Mesothelial cell of epicardium (in vitro differentiated cells): ENCODE measurements at regions not wholly inside any gene's neighbourhood (a gene's known extent, or its start where the extent isn't known, plus 50 kb on each side); places are given as distances from the start of the nearest gene placed in this dataset.
"Not testable (repeated sequence)": the region's sequence is repeated elsewhere in the genome, so short reads cannot be mapped to it uniquely, and the experiment has no call there.

ENCODE experiments used
- DNase-seq, 2 experiments: peaks; one replicate each; pipeline ENCODE4 v3.0.0; 2021; ENCODE audit warnings: low spot score in 2 of 2; ENCODE audit not compliant: unreplicated experiment in 2 of 2
- H3K27ac Mint-ChIP-seq: 2 replicates; pipeline ENCODE4 v1.8.0; 2021; ENCODE audit warnings: mixed read lengths
- H3K27me3 Mint-ChIP-seq: 2 replicates; pipeline ENCODE4 v1.8.0; 2021; ENCODE audit warnings: low read depth, mixed read lengths
- H3K36me3 Mint-ChIP-seq: 2 replicates; pipeline ENCODE4 v1.8.0; 2021; ENCODE audit warnings: mixed read lengths
- H3K4me1 Mint-ChIP-seq: 2 replicates; pipeline ENCODE4 v1.8.0; 2021; ENCODE audit warnings: mixed read lengths
- H3K4me3 Mint-ChIP-seq: 2 replicates; pipeline ENCODE4 v1.8.0; 2021; ENCODE audit warnings: mild to moderate bottlenecking, moderate library complexity, mixed read lengths
- H3K9me3 Mint-ChIP-seq: 2 replicates; pipeline ENCODE4 v1.8.0; 2021; ENCODE audit warnings: mixed read lengths
- CTCF ChIP-seq: fragments of 200-600 bp; sonication (generic); IDR thresholded peaks from one replicate; pipeline ENCODE4 v1.5.0; 2021; ENCODE audit warnings: antibody characterized with exemption; ENCODE audit not compliant: unreplicated experiment

DNA sequence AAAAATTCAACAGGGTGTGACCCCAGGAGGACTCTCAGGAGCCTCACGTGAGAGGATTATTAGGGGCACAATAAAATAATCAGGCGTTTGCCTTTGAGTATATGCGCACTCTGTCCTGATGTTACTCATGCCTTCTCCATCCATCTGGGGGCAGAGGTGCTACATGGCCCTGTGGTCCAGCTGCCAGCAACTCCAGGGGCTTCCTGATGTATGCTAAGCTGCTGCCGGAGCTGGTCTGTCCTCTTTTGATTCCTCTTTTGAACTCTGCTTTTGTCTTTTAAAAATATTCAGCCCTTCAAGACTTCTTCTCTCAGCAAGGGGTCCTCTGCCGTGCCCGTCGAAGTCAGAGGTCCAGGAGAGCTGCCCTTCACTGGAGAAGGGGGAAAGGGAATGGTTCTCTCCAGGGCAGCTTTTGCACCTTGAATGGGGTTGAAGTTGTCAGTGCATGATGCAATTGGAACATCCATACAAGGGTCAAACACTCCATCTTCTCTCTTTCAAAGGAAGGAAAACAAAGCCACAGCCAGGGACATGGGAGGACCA lies 431.4 kb downstream of the SHISA9 start:
- peaks cover 3% of the 10 kb centered on the region for H3K27me3 Mint-ChIP-seq
- no peak overlapping the region for H3K27ac Mint-ChIP-seq
- no peak overlapping the region for H3K4me3 Mint-ChIP-seq
- no peak for DNase-seq
- peaks cover 11% of the 10 kb centered on the region for H3K4me1 Mint-ChIP-seq
- no peaks in the 10 kb centered on the region for H3K36me3 Mint-ChIP-seq
- no peaks in the 10 kb centered on the region for H3K9me3 Mint-ChIP-seq
- no peak for TF ChIP-seq CTCF

GRCh38 chr16:13333336-13333735 lies 431.9 kb downstream of the SHISA9 start:
- no peak overlapping the region for H3K4me3 Mint-ChIP-seq
- no peak for DNase-seq
- H3K4me1 Mint-ChIP-seq: peaks cover 11% of the 10 kb centered on the region
- no peaks in the 10 kb centered on the region for H3K36me3 Mint-ChIP-seq
- H3K27ac Mint-ChIP-seq: no peak overlapping the region
- H3K27me3 Mint-ChIP-seq: peaks cover 3% of the 10 kb centered on the region
- no peak for TF ChIP-seq CTCF
- H3K9me3 Mint-ChIP-seq: no peaks in the 10 kb centered on the region

DNA sequence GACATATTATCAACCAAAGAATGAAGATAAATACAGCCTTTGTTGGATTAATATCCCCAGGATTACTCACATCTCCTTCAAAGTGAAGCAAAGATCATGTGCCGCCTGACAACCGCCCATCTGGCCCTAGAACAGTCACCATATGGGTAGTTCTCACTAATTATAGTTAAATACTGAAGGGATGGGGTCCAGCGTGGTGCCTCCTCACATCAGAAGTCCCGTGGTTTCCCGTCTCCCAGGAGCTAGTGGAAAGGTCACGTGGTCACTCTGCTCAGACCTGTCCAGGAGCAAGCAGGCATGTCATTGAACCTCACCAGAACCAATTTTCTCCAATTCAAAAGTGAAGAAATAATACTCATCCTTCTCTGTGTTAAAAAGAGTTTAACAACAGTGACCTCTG lies 434.5 kb downstream of the SHISA9 start:
- Mint-ChIP-seq H3K4me1 (peaks cover 11% of the 10 kb centered on the region), H3K27me3 (peaks cover 3% of the 10 kb centered on the region), H3K27ac (no peak overlapping the region), H3K36me3 (no peaks in the 10 kb centered on the region), H3K4me3 (no peak overlapping the region), H3K9me3 (no peaks in the 10 kb centered on the region)
- TF ChIP-seq CTCF: no peak
- no peak for DNase-seq

- H3K36me3 Mint-ChIP-seq: no peaks in the 10 kb centered on the region
- TF ChIP-seq CTCF: no peak
- peaks cover 11% of the 10 kb centered on the region for H3K4me1 Mint-ChIP-seq
- peaks cover 3% of the 10 kb centered on the region for H3K27me3 Mint-ChIP-seq
- H3K27ac Mint-ChIP-seq: no peak overlapping the region
- no peaks in the 10 kb centered on the region for H3K9me3 Mint-ChIP-seq
- H3K4me3 Mint-ChIP-seq: no peak overlapping the region
- no peak for DNase-seq
Observed at GRCh38 chr16:13336335-13336734, 434.9 kb downstream of the SHISA9 start.

DNA sequence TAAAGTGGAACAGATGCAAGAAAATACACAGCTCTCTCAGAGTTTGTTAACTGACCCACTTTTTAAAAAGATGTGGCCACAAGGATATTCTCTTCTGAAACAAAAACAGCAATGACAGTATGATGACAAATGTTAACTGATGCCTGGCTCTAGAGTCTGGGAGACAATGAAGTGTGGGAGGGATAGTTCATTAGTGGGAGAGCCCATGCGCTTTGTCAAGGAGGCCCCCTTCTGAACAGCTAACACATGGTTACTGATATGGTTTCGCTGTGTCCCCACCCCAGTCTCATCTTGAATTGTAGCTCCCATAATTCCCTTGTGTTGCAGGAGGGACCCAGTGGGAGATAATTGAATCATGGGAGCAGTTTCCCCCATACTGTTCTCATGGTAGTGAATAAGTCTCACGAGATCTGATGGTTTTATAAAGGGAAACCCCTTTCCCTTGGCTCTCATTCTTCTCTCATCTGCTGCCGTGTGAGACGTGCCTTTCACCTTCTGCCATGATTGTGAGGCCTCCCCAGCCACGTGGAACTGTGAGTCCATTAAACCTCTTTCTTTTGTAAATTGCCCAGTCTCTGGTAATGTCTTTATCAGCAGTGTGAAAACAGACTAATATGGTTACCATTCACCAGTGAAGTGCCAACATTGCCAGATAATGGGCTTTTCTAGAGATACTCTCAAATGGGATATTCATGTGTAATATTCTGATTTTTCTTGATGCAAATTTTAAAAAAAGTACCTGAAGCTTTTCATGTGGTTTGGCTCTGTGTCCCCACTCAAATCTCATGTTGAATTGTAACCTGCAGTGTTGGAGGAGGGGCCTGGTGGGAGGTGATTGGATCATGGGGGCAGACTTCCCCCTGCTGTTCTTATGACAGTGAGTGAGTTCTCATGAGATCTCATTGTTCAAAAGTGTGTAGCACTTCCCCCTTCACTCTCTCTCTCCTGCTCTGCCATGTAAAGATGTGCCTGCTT lies 435.8 kb downstream of the SHISA9 start:
- not testable (repeated sequence) for H3K27ac Mint-ChIP-seq, H3K36me3 Mint-ChIP-seq, H3K4me3 Mint-ChIP-seq, H3K27me3 Mint-ChIP-seq, DNase-seq, H3K9me3 Mint-ChIP-seq
- peaks cover 11% of the 10 kb centered on the region for H3K4me1 Mint-ChIP-seq

GRCh38 chr16:13338044-13338443 lies 436.6 kb downstream of the SHISA9 start:
- no peak for DNase-seq
- H3K36me3 Mint-ChIP-seq: no peaks in the 10 kb centered on the region
- H3K27ac Mint-ChIP-seq: no peak overlapping the region
- H3K4me3 Mint-ChIP-seq: no peak overlapping the region
- peaks cover 8% of the 10 kb centered on the region for H3K4me1 Mint-ChIP-seq
- no peak for TF ChIP-seq CTCF
- peaks cover 1% of the 10 kb centered on the region for H3K27me3 Mint-ChIP-seq
- H3K9me3 Mint-ChIP-seq: no peaks in the 10 kb centered on the region
